AG09309 (cell line): ENCODE measurements at regions not wholly inside any gene's neighbourhood (a gene's known extent, or its start where the extent isn't known, plus 50 kb on each side); places are given as distances from the start of the nearest gene placed in this dataset.
"Not testable (repeated sequence)": the region's sequence is repeated elsewhere in the genome, so short reads cannot be mapped to it uniquely, and the experiment has no call there.

Experiments used
- DNase-seq: peaks from one replicate; pipeline ENCODE4 v3.0.0-alpha.2; 2010; ENCODE audit warnings: low read depth
- H3K4me3 ChIP-seq: 2 replicates; pipeline ENCODE4 v1.5.1; 2011; ENCODE audit warnings: mild to moderate bottlenecking, low read depth, low read length, moderate library complexity; ENCODE audit not compliant: control insufficient read depth
- CTCF ChIP-seq: IDR thresholded peaks from 2 replicates; pipeline ENCODE4 v1.5.1; 2011; ENCODE audit warnings: mild to moderate bottlenecking, low read depth, low read length, inconsistent platforms; ENCODE audit not compliant: insufficient read depth, control insufficient read depth; ENCODE audit errors: missing control alignments

- no peak overlapping the region for H3K4me3 ChIP-seq
These were observed 430.4 kb downstream of the TFEC start for GRCh38 chr7:115600207-115600606.

GRCh38 chr7:115599184-115599583 is 431.4 kb downstream of the TFEC start:
- not testable (repeated sequence) for H3K4me3 ChIP-seq, DNase-seq

More at GRCh38 chr7:115600207-115600606, 430.4 kb downstream of the TFEC start:
- TF ChIP-seq CTCF, result no peak
- DNase-seq, result no peak

- DNase-seq, H3K4me3 ChIP-seq: not testable (repeated sequence)
These were observed 433.3 kb downstream of the TFEC start for GRCh38 chr7:115597220-115597619.

GRCh38 chr7:115593111-115593510 is 437.5 kb downstream of the TFEC start:
- DNase-seq, result no peak
- TF ChIP-seq CTCF, result no peak
- H3K4me3 ChIP-seq, result no peak overlapping the region

- no peak for TF ChIP-seq CTCF
- no peak for DNase-seq
- no peak overlapping the region for H3K4me3 ChIP-seq
These were observed 445.4 kb downstream of the TFEC start for GRCh38 chr7:115585015-115585718.

GRCh38 chr7:115582956-115583355 is 447.6 kb downstream of the TFEC start:
- no peak overlapping the region for H3K4me3 ChIP-seq
- DNase-seq, result no peak
- TF ChIP-seq CTCF, result no peak

- H3K4me3 ChIP-seq, result no peak overlapping the region
- no peak for TF ChIP-seq CTCF
These were observed 452.0 kb downstream of the TFEC start for GRCh38 chr7:115578576-115578975.

GRCh38 chr7:115574681-115575291 is 455.8 kb downstream of the TFEC start:
- no peak for TF ChIP-seq CTCF
- no peak for DNase-seq
- H3K4me3 ChIP-seq, result no peak overlapping the region

More at GRCh38 chr7:115578576-115578975, 452.0 kb downstream of the TFEC start:
- DNase-seq, result no peak
